Right atrium auricular region (tissue), 2 donors: ENCODE measurements at regions not wholly inside any gene's neighbourhood (a gene's known extent, or its start where the extent isn't known, plus 50 kb on each side); places are given as distances from the start of the nearest gene placed in this dataset.

Source experiments
- DNase-seq: peaks from one replicate; pipeline ENCODE4 v3.0.0-alpha.2; 2019; ENCODE audit warnings: low spot score
- H3K27ac ChIP-seq, 2 donors: fragments of 200-600 bp; sonication (generic); 1 replicate in 1 of 2; 2 replicates in 1 of 2; pipeline ENCODE4 v1.5.1; 2016 to 2019
- H3K27me3 ChIP-seq, 2 donors: fragments of 200-600 bp; sonication (generic); one replicate each; pipeline versions ENCODE4 v1.5.1 to v1.6.0; 2017 to 2019
- H3K36me3 ChIP-seq: fragments of 200-600 bp; sonication (generic); one replicate; pipeline ENCODE4 v1.5.1; 2016
- H3K4me1 ChIP-seq, 2 donors: fragments of 200-600 bp; sonication (generic); one replicate each; pipeline versions ENCODE4 v1.5.1 to v1.6.0; 2017 to 2019
- H3K4me3 ChIP-seq, 2 donors: fragments of 200-600 bp; sonication (generic); 1 replicate in 1 of 2; 2 replicates in 1 of 2; pipeline ENCODE4 v1.5.1; 2017 to 2019; ENCODE audit warnings: mild to moderate bottlenecking in 1 of 2, moderate library complexity in 1 of 2
- H3K9me3 ChIP-seq, 2 donors: fragments of 200-600 bp; sonication (generic); one replicate each; pipeline ENCODE4 v1.5.1; 2019
- TF ChIP-seq, protein P1 (sequence below), 2 donors: fragments of 200-600 bp; sonication (generic); IDR thresholded peaks; one replicate each; pipeline ENCODE4 v1.5.1; 2019; ENCODE audit warnings: antibody characterized with exemption in 2 of 2

DNA sequence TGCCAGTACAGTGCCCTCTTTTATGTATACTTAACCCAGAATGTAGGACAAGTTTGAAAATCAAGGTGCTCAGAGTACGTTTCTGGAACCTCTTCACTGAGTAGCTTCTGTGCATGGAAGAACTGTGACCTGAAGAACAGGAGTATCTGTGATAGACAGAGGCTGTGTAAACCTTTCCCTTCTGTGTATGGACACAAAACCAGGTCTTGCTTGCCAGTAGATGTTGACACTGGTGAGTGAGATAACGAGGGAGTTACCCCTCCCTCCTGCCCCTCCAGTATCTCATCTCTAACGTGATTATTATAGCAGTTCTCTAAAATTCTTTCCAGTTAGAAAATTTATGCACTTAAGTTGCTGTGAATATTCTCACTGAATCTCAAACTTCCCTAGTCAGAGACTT is 170.8 kb downstream of the RPL10L start:
- Histone ChIP-seq H3K36me3 (no peaks in the 10 kb centered on the region), H3K9me3 (peaks cover 0 to 7% of the 10 kb centered on the region in 2 donors), H3K4me1 (no peaks in the 10 kb centered on the region), H3K27me3 (no peaks in the 10 kb centered on the region), H3K4me3 (no peak overlapping the region), H3K27ac (no peak overlapping the region)
- no peak for DNase-seq
- TF ChIP-seq, protein P1, sequence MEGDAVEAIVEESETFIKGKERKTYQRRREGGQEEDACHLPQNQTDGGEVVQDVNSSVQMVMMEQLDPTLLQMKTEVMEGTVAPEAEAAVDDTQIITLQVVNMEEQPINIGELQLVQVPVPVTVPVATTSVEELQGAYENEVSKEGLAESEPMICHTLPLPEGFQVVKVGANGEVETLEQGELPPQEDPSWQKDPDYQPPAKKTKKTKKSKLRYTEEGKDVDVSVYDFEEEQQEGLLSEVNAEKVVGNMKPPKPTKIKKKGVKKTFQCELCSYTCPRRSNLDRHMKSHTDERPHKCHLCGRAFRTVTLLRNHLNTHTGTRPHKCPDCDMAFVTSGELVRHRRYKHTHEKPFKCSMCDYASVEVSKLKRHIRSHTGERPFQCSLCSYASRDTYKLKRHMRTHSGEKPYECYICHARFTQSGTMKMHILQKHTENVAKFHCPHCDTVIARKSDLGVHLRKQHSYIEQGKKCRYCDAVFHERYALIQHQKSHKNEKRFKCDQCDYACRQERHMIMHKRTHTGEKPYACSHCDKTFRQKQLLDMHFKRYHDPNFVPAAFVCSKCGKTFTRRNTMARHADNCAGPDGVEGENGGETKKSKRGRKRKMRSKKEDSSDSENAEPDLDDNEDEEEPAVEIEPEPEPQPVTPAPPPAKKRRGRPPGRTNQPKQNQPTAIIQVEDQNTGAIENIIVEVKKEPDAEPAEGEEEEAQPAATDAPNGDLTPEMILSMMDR (IDR thresholded peaks at IDR 0.05) = no peak

DNA sequence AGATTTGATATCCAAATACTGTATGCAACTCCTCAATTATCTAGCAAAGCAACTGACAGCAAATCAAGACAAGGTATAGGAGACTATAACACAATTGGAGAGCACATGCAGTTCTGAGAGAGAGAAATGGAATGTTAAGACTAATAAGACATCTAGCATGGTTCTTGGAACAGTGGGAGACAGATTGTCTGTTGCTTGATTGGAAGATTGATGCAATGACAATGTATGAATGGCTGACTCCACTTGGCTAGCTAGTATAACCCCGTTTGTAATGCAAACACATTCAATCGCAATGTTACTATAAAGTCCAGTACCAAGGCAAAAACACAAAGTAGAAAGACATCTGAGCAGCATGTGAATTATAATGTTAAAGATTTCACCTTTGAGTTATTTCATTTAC is 179.3 kb downstream of the RPL10L start:
- peaks cover 0 to 7% of the 10 kb centered on the region in 2 donors for H3K9me3 ChIP-seq
- TF ChIP-seq, protein P1 (IDR thresholded peaks at IDR 0.05) = no peak
- DNase-seq = no peak
- H3K4me3 ChIP-seq = no peak overlapping the region
- no peak overlapping the region for H3K27ac ChIP-seq
- H3K36me3 ChIP-seq = no peaks in the 10 kb centered on the region
- no peaks in the 10 kb centered on the region for H3K27me3 ChIP-seq
- H3K4me1 ChIP-seq = no peaks in the 10 kb centered on the region

DNA sequence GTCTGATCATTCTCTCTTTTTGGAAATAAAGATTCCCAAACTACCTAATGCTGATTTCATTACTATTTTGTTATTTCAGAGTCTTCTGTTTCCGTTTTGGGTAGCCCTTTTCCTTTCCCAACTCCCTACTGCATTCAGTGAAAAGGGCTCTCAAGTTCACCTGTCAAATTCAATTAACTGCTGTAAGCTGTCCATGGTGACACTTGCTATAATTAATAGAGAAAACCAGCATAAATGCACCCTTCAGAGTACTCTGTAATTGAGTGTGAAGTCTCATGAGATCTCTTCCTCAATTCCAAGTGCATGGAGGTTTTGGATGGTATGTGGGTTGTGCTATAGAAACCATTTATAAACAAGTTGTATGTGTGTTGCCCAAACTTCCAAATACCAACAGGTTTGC is 187.2 kb downstream of the RPL10L start:
- TF ChIP-seq, protein P1 (IDR thresholded peaks at IDR 0.05) = no peak
- Histone ChIP-seq H3K36me3 (no peaks in the 10 kb centered on the region), H3K4me1 (no peaks in the 10 kb centered on the region), H3K27me3 (no peaks in the 10 kb centered on the region), H3K27ac (no peak overlapping the region), H3K4me3 (no peak overlapping the region), H3K9me3 (peaks cover 0 to 5% of the 10 kb centered on the region in 2 donors)
- no peak for DNase-seq

DNA sequence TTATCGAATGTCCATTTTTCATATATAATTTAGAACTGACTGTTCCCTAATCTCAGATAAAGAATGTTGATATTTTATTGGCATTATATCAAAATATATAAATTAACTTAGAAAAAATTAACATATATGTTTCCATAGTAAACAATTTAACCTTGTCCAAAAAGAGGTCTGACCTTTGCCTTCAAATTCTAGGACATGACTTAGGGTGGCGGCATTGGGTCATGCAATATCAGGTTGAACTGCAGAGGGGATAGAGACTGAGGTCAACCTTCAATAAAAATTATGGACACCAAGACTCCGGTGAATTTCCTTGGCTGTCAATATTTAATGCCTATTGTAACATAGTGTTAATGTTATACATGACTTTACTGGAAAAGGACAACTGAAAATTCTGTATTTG is 199.8 kb downstream of the RPL10L start:
- TF ChIP-seq, protein P1 (IDR thresholded peaks at IDR 0.05) = no peak
- Histone ChIP-seq H3K4me1 (no peaks in the 10 kb centered on the region), H3K27ac (no peak overlapping the region), H3K36me3 (no peaks in the 10 kb centered on the region), H3K27me3 (no peaks in the 10 kb centered on the region), H3K9me3 (no peaks in the 10 kb centered on the region), H3K4me3 (no peak overlapping the region)
- DNase-seq = no peak

DNA sequence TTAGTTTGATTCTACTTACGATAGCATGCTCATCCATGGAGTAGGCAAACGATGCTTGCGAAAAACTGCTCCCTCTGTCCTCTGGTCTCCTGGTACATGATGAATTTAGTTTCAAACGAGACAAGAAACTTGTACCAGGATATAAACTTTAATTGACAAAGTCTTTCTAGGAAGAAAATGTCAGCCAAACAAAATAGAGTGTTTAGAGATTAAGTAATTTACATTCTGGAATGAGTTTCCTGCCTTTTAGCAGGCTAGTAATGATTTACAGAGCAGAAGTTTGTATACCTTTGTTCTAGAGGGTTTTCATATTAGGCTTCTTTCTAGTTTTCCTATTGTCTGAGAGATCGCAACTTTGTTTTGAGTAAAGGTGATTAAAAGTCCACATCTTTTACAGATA is 206.9 kb downstream of the RPL10L start:
- no peaks in the 10 kb centered on the region for H3K4me1 ChIP-seq

DNA sequence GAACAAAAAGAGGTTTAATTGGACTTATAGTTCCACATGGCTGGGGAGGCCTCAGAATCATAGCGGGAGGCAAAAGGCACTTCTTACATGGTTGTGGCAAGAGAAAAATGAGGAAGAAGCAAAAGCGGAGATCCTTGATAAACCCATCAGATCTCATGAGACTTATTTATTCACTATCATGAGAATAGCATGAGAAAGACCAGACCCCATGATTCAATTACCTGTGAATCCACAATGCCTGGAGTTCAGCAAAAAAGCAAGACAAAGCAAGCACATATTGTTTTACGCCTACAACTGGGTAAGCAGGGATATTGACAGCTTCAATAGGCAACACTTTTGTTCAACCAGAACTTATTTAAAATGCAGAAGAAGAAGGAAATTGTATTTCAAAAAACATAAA is 218.2 kb downstream of the RPL10L start:
- DNase-seq = no peak
- no peaks in the 10 kb centered on the region for H3K9me3 ChIP-seq
- H3K27ac ChIP-seq = no peak overlapping the region
- H3K4me3 ChIP-seq = no peak overlapping the region
- TF ChIP-seq, protein P1 (IDR thresholded peaks at IDR 0.05) = no peak
- no peaks in the 10 kb centered on the region for H3K27me3 ChIP-seq
- H3K36me3 ChIP-seq = no peaks in the 10 kb centered on the region
- H3K4me1 ChIP-seq = no peaks in the 10 kb centered on the region

More for the DNA sequence above, 206.9 kb downstream of the RPL10L start:
- no peak overlapping the region for H3K4me3 ChIP-seq
- TF ChIP-seq, protein P1 (IDR thresholded peaks at IDR 0.05) = no peak
- no peak overlapping the region for H3K27ac ChIP-seq
- DNase-seq = no peak
- H3K36me3 ChIP-seq = no peaks in the 10 kb centered on the region
- peaks cover 0 to 6% of the 10 kb centered on the region in 2 donors for H3K9me3 ChIP-seq
- H3K27me3 ChIP-seq = no peaks in the 10 kb centered on the region
